ENCODE measurements at regions not wholly inside any gene's neighbourhood (a gene's known extent, or its start where the extent isn't known, plus 50 kb on each side); places are given as distances from the start of the nearest gene placed in this dataset.

DNA sequence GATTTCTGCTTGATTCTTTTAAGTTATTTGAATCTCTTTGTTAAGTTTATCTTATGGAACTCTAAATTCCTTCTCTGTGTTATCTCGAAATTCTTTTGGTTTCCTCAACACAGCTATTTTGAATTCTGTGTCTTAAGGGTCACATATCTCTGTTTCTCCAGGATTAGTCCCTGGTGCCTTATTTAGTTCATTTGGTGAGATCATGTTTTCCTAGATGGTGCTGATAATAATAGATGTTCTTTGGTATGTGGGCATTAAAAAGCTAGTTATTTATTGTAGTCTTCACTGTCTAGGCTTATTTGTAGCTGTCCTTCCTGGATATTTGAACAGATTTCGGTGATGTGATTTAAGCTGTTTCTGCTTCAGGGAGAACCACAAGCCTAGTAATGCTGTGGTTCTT lies 615.6 kb upstream of the NECTIN3 start:
- Histone ChIP-seq H3K36me3 (ENCODE audit: control insufficient read depth, insufficient read depth, low read length) (no peaks in the 10 kb centered on the region), H3K4me3 (ENCODE audit: low read length) (no peak overlapping the region), H3K4me1 (ENCODE audit: control insufficient read depth, insufficient read depth, low read length) (no peaks in the 10 kb centered on the region), H3K27me3 (ENCODE audit: control insufficient read depth, insufficient read depth, low read length, poor library complexity, severe bottlenecking) (no peaks in the 10 kb centered on the region), H3K27ac (ENCODE audit: low read depth, low read length) (no peak overlapping the region), H3K9ac (ENCODE audit: extremely low read depth, low read length, poor library complexity, severe bottlenecking) (no peak overlapping the region), H3K9me3 (ENCODE audit: control insufficient read depth, low read length) (peaks cover 22% of the 10 kb centered on the region)
- TF ChIP-seq, protein P1, sequence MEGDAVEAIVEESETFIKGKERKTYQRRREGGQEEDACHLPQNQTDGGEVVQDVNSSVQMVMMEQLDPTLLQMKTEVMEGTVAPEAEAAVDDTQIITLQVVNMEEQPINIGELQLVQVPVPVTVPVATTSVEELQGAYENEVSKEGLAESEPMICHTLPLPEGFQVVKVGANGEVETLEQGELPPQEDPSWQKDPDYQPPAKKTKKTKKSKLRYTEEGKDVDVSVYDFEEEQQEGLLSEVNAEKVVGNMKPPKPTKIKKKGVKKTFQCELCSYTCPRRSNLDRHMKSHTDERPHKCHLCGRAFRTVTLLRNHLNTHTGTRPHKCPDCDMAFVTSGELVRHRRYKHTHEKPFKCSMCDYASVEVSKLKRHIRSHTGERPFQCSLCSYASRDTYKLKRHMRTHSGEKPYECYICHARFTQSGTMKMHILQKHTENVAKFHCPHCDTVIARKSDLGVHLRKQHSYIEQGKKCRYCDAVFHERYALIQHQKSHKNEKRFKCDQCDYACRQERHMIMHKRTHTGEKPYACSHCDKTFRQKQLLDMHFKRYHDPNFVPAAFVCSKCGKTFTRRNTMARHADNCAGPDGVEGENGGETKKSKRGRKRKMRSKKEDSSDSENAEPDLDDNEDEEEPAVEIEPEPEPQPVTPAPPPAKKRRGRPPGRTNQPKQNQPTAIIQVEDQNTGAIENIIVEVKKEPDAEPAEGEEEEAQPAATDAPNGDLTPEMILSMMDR (conservative IDR thresholded peaks at IDR 0.05): no peak
- DNase-seq: no peak
- Mint-ChIP-seq H3K9me3 (peaks cover 22% of the 10 kb centered on the region), H3K4me3 (no peak overlapping the region), H3K4me1 (no peaks in the 10 kb centered on the region), H3K27ac (no peak overlapping the region), H3K36me3 (ENCODE audit: low read depth) (no peaks in the 10 kb centered on the region), H3K27me3 (ENCODE audit: insufficient read depth) (no peaks in the 10 kb centered on the region)
- 91 to 100% methylated on average over 1 to 2 of the region's 2 CpGs for WGBS, 2 experiments (ENCODE audit: insufficient coverage in 1 of 2, insufficient read length in 1 of 2)

DNA sequence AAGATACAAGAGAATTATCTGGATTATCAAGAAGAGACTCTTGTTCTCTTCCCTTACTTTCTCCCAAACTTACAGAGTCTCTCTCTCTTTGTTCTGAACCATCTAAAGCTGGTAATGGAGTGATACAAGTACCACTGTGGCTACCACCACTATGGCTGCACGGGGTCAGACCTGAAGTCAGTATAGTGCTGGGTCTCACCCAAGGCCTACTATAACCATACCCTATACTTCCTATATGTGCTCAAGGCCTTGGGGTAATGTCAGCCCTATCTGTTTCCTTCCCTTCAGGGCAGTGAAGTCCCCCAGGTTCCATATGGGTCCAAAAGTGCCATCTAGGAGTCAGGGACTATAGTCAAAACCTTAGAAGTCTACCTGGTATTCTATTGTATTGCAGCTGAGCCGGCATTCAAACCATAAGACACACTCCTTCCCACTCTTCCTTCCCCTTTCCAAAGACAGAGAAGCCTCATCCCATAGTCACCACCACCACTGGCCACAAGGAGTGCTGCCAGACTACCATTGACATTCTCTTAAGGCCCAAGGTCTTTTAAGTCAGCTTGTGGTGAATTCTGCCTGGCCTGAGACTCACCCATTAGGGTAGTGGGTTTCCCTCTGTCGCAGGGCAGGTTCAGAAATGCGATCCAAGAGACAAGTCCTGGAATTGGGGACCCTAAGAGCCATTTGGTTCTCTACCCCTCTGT lies 615.0 kb upstream of the NECTIN3 start:
- H3K4me3 Mint-ChIP-seq: no peak overlapping the region
- Histone ChIP-seq H3K9ac (ENCODE audit: extremely low read depth, low read length, poor library complexity, severe bottlenecking) (no peak overlapping the region), H3K27me3 (ENCODE audit: control insufficient read depth, insufficient read depth, low read length, poor library complexity, severe bottlenecking) (no peaks in the 10 kb centered on the region), H3K27ac (ENCODE audit: low read depth, low read length) (no peak overlapping the region), H3K9me3 (ENCODE audit: control insufficient read depth, low read length) (peaks cover 22% of the 10 kb centered on the region), H3K4me3 (ENCODE audit: low read length) (no peak overlapping the region), H3K4me1 (ENCODE audit: control insufficient read depth, insufficient read depth, low read length) (no peaks in the 10 kb centered on the region), H3K36me3 (ENCODE audit: control insufficient read depth, insufficient read depth, low read length) (no peaks in the 10 kb centered on the region)
- H3K9me3 Mint-ChIP-seq: peaks cover 22% of the 10 kb centered on the region
- DNase-seq: peak; percentile 67
- H3K36me3 Mint-ChIP-seq (ENCODE audit: low read depth): no peaks in the 10 kb centered on the region
- no peaks in the 10 kb centered on the region for H3K4me1 Mint-ChIP-seq
- H3K27ac Mint-ChIP-seq: no peak overlapping the region
- WGBS, 2 experiments (ENCODE audit: insufficient coverage in 1 of 2, insufficient read length in 1 of 2): 94 to 97% methylated on average over 3 to 4 of the region's 4 CpGs
- TF ChIP-seq, protein P1 (conservative IDR thresholded peaks at IDR 0.05): peak; percentile 63
- no peaks in the 10 kb centered on the region for H3K27me3 Mint-ChIP-seq (ENCODE audit: insufficient read depth)

DNA sequence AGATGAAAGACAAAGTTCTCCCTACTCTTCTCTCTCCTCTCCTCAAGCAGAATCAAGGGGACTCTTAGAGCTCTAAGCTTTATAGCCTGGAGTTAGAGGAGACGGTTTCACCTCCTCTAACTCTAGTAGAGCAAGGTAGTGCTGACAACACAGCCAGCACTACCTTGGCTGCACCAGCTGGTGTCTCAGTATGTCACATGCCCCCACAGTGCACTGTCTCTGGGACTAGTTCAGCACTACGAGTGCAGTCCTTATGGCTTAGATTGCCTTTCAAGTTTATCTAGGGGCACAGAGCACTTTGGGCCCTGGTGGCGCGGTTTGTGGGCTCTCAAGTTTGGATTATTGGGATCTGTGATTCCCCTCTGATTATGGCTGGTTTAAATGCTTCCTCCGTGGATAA lies 614.1 kb upstream of the NECTIN3 start:
- peaks cover 22% of the 10 kb centered on the region for H3K9me3 ChIP-seq (ENCODE audit: control insufficient read depth, low read length)
- Mint-ChIP-seq H3K4me1 (no peaks in the 10 kb centered on the region), H3K4me3 (no peak overlapping the region), H3K27me3 (ENCODE audit: insufficient read depth) (no peaks in the 10 kb centered on the region), H3K27ac (no peak overlapping the region), H3K9me3 (peaks cover 22% of the 10 kb centered on the region), H3K36me3 (ENCODE audit: low read depth) (no peaks in the 10 kb centered on the region)
- no peak overlapping the region for H3K4me3 ChIP-seq (ENCODE audit: low read length)
- H3K27ac ChIP-seq (ENCODE audit: low read depth, low read length): no peak overlapping the region
- WGBS, 2 experiments (ENCODE audit: insufficient coverage in 1 of 2, insufficient read length in 1 of 2): 89 to 94% methylated on average over 3 to 4 of the region's 5 CpGs
- H3K27me3 ChIP-seq (ENCODE audit: control insufficient read depth, insufficient read depth, low read length, poor library complexity, severe bottlenecking): no peaks in the 10 kb centered on the region
- DNase-seq: no peak
- no peak overlapping the region for H3K9ac ChIP-seq (ENCODE audit: extremely low read depth, low read length, poor library complexity, severe bottlenecking)
- no peaks in the 10 kb centered on the region for H3K36me3 ChIP-seq (ENCODE audit: control insufficient read depth, insufficient read depth, low read length)
- TF ChIP-seq, protein P1 (conservative IDR thresholded peaks at IDR 0.05): no peak
- H3K4me1 ChIP-seq (ENCODE audit: control insufficient read depth, insufficient read depth, low read length): no peaks in the 10 kb centered on the region

Measured in endodermal cell (in vitro differentiated cells).